ENCODE measurements at regions not wholly inside any gene's neighbourhood (a gene's known extent, or its start where the extent isn't known, plus 50 kb on each side); places are given as distances from the start of the nearest gene placed in this dataset.

GRCh38 chr14:65180725-65181025, 78.4 kb upstream of the MAX start:
- TF ChIP-seq CTCF (conservative IDR thresholded peaks at IDR 0.05; ENCODE audit: low read depth, low read length) (no peak), EZH2 (IDR thresholded peaks at IDR 0.05; ENCODE audit: low read length, unreplicated experiment) (no peak)
